Spleen (tissue), 7 donors: ENCODE measurements at regions not wholly inside any gene's neighbourhood (a gene's known extent, or its start where the extent isn't known, plus 50 kb on each side); places are given as distances from the start of the nearest gene placed in this dataset.

Source experiments
- CTCF ChIP-seq, 11 experiments: fragments of 200-600 bp in 7 of 11; fragments of 450-650 bp in 4 of 11; sonication (generic) in 4 of 11; IDR thresholded peaks in 8 of 11; conservative IDR thresholded peaks in 3 of 11; 1 replicate in 7 of 11; 2 replicates in 4 of 11; pipeline versions ENCODE4 v1.4.0 to v1.8.0; 2016 to 2021; ENCODE audit warnings: antibody characterized with exemption in 11 of 11, inconsistent platforms in 4 of 11, mild to moderate bottlenecking in 1 of 11
- POLR2A ChIP-seq, 3 donors: fragments of 450-650 bp; IDR thresholded peaks; one replicate each; pipeline ENCODE4 v1.5.1; 2017; ENCODE audit warnings: antibody characterized with exemption in 3 of 3, mild to moderate bottlenecking in 1 of 3
- POLR2AphosphoS5 ChIP-seq, 3 donors: sonication (generic); formaldehyde crosslinking; IDR thresholded peaks; one replicate each; pipeline ENCODE4 v1.5.1; 2017; ENCODE audit warnings: antibody characterized with exemption in 3 of 3
- donor health status: DM: no; HTN: no; CAD: no; lungs with moderate emphysema.
- donor health status: DM: no; HTN: no; CAD: no.
- donor health status: DM: no; HTN: no; CAD: no.

GRCh38 chr1:36737038-36737555 lies 254.4 kb upstream of the CSF3R start:
- no peak for TF ChIP-seq CTCF (IDR thresholded peaks at IDR 0.05 in 8 of 11, conservative IDR thresholded peaks at IDR 0.05 in 3 of 11)
- no peak for TF ChIP-seq POLR2A (IDR thresholded peaks at IDR 0.05)
- TF ChIP-seq POLR2AphosphoS5 (IDR thresholded peaks at IDR 0.05) = no peak
